AG04449 (cell line): ENCODE measurements at regions not wholly inside any gene's neighbourhood (a gene's known extent, or its start where the extent isn't known, plus 50 kb on each side); places are given as distances from the start of the nearest gene placed in this dataset.

Source experiments
- CTCF ChIA-PET: fragments of 350-600 bp; formaldehyde crosslinking; extraction: SDS; loops from one replicate; lab custom pipeline; 2021; ENCODE audit warnings: antibody characterized with exemption; lab: Yijun Ruan, JAX
- POLR2A ChIA-PET: fragments of 400-600, 350-600 bp; formaldehyde crosslinking; extraction: SDS; loops from one replicate; lab custom pipeline; 2020; ENCODE audit warnings: antibody characterized with exemption, inconsistent platforms; lab: Yijun Ruan, JAX
- DNase-seq: peaks from one replicate; pipeline ENCODE4 v3.0.0-alpha.2; 2010; ENCODE audit warnings: low read depth, low spot score
- H3K4me3 ChIP-seq: 2 replicates; pipeline ENCODE4 v1.5.1; 2011; ENCODE audit warnings: low read depth, mild to moderate bottlenecking, control low read depth, low read length
- CTCF ChIP-seq: IDR thresholded peaks from one replicate; pipeline ENCODE4 v1.5.1; 2011; ENCODE audit warnings: mild to moderate bottlenecking, moderate library complexity, low read length, control low read depth, inconsistent platforms; ENCODE audit not compliant: insufficient read depth; ENCODE audit errors: missing control alignments

GRCh38 chr22:34886391-34886790, 179.6 kb upstream of the ISX start:
- ChIA-PET POLR2A (no interaction called here), CTCF (interaction anchor here (1.0 kb wide), 1 partner anchor 15 kb away, joined by 3 read pairs; no protein-coding TSS in a partner anchor)
- TF ChIP-seq CTCF, result no peak
- DNase-seq, result no peak
- H3K4me3 ChIP-seq, result no peak overlapping the region

GRCh38 chr22:34886812-34887211, 179.1 kb upstream of the ISX start:
- DNase-seq, result no peak
- no peak for TF ChIP-seq CTCF
- POLR2A ChIA-PET, result no interaction called here
- CTCF ChIA-PET, result no interaction called here
- H3K4me3 ChIP-seq, result no peak overlapping the region

- POLR2A ChIA-PET, result interaction anchor here (1.1 kb wide), 1 partner anchor 17 kb away, joined by 4 read pairs; no protein-coding TSS in a partner anchor
- DNase-seq, result no peak
- CTCF ChIA-PET, result interaction anchor here (1.5 kb wide), 1 partner anchor 13 kb away, joined by 3 read pairs; no protein-coding TSS in a partner anchor
- H3K4me3 ChIP-seq, result no peak overlapping the region
- TF ChIP-seq CTCF, result no peak
Observed at GRCh38 chr22:34897126-34897525, 168.8 kb upstream of the ISX start.

- TF ChIP-seq CTCF, result no peak
- CTCF ChIA-PET, result interaction anchor here (1.1 to 1.3 kb wide), 2 partner anchors 11 to 73 kb away, joined by 3 to 4 read pairs; no protein-coding TSS in a partner anchor
- no peak for DNase-seq
- POLR2A ChIA-PET, result no interaction called here
- no peak overlapping the region for H3K4me3 ChIP-seq
Observed at GRCh38 chr22:34902335-34902734, 163.6 kb upstream of the ISX start.

- CTCF ChIA-PET, result interaction anchor here (0.7 to 1.1 kb wide), 2 partner anchors 10 to 43 kb away, joined by 3 to 4 read pairs; no protein-coding TSS in a partner anchor
- DNase-seq, result no peak
- no peak for TF ChIP-seq CTCF
- no peak overlapping the region for H3K4me3 ChIP-seq
- POLR2A ChIA-PET, result interaction anchor here (1.2 kb wide), 1 partner anchor 14 kb away, joined by 3 read pairs; no protein-coding TSS in a partner anchor
Observed at GRCh38 chr22:34903416-34903815, 162.5 kb upstream of the ISX start.

- TF ChIP-seq CTCF, result no peak
- DNase-seq, result no peak
- CTCF ChIA-PET, result interaction anchor here (1.0 kb wide), 1 partner anchor 54 kb away, joined by 3 read pairs; no protein-coding TSS in a partner anchor
- H3K4me3 ChIP-seq, result no peak overlapping the region
- POLR2A ChIA-PET, result interaction anchor here (0.6 to 1.2 kb wide), 2 partner anchors 13 to 69 kb away, joined by 3 read pairs; no protein-coding TSS in a partner anchor
Observed at GRCh38 chr22:34904486-34904885, 161.5 kb upstream of the ISX start.
